Eye (tissue), 1 donor: ENCODE measurements at regions not wholly inside any gene's neighbourhood (a gene's known extent, or its start where the extent isn't known, plus 50 kb on each side); places are given as distances from the start of the nearest gene placed in this dataset.
A peak's percentile ranks its signal among the peaks of the same experiment; 100 is the strongest.

Experiments used
- DNase-seq: peaks from one replicate; pipeline ENCODE4 v3.0.0-alpha.2; 2015

GRCh38 chr2:120829633-120830025, 94.0 kb downstream of the GLI2 start:
- no peak for DNase-seq

DNA sequence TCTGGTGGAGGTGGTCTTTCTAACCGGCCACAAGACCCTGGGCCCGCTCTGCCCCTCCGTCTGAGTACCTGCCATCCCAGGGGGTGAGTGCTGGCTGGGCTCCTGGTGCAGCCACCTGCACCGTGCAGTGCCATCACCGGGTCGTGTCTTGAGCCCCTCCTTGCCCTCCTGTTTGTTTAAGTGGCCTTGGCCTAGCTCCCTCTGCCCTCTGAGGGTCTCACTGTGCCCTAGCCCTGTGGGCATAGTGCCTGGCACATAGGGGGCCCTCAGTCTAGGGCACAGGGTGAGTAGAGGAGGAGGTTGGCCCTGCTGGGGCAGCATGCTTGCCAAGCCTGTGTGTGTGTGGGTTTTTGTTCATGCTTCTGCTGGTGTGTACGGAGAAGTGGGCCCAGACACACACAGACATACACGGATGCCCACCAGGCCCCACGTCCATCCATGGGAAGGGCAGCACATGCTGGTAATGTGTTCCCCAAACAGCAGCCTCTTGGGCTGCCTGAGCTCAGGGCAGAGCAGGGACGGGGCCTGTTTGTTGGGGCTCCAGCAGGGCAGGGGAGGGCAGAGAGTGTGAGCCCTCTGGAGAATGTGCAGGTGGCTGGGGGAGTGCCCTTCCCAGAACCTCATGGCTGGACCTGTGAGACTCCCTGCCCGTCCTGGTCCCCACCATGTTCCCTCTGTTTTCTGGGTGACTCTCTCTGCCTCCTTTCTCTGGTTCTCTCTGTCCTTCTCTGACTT, 94.6 kb downstream of the GLI2 start:
- no peak for DNase-seq

DNA sequence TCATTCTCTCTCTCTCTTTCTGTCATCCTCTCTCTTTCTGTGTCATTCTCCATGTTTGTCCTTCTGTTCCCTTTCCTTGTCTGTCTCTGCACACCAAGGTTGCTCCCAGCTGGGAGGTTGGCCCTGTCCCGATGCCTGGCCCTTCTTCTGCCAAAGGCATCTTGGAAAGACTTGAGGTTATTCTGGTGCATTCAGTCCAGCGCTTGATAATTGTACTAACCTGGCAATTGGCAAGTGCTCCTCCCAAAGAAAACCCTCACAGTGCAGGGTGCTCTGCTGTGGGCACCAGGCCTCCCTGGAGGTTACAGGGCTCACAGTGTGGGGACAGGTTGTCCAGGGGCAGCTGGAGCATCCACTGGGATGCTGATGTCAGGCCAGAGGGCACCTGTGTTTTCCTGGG, 95.4 kb downstream of the GLI2 start:
- no peak for DNase-seq

DNA sequence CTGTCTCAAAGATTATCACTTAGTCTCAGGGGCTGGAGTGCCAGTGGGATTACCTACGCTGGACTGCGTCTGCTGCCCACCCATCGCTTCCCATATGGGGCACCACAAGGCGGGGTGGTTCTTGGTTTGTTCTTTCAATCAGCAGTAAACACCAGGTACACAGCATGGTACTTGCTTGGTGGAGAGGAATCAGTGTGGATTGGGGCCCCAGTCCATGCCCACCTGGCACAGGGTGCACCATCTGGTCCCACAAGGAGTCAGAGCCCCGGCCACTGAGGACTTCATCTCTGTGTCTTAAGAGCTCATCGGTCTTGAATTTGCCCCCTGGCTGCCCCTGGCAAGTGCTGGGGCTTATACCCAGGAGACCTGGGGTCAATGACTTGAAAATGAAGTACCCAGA, 96.2 kb downstream of the GLI2 start:
- DNase-seq: no peak

GRCh38 chr2:120832296-120833070, 96.8 kb downstream of the GLI2 start:
- no peak for DNase-seq

GRCh38 chr2:120833127-120833675, 97.5 kb downstream of the GLI2 start:
- DNase-seq: no peak

- no peak for DNase-seq
Measured at GRCh38 chr2:120834206-120834605, 98.5 kb downstream of the GLI2 start.

- no peak for DNase-seq
Measured at GRCh38 chr2:120836281-120836680, 100.6 kb downstream of the GLI2 start.

DNA sequence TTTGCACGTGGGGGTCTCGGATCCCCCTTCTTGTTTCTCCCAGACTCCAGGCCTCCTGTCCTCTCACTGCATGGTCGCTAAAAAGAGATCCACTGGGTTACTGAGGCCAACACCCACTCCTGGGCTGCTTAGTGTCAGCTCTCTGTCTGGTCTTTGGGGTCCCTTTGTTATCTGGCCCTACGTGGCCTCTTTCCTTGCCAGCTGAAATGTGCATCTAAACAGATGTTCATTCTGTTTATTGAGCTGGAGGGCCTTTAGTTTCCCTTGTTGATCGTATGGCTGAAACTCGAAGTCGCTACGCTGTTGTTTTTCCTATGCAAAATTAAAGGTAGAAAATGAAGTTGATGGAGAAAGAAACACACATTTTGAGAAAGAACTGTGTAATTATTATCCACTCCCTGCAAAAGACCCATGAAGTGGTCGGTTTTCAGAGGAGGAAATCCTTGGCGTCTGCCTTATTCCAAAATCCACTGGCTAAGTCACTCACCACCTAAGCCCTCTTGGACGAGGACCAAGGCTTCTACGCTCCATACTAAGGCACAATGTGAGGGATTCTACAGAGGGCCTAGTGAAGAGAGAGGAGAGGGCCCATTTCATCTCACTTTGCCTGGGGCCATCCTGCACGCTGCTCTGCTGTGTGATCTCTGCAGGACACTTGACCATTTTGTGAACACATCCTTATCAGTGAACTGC, 105.3 kb downstream of the GLI2 start:
- DNase-seq: no peak

- DNase-seq: no peak
Measured at GRCh38 chr2:120842456-120843439, 107.1 kb downstream of the GLI2 start.

DNA sequence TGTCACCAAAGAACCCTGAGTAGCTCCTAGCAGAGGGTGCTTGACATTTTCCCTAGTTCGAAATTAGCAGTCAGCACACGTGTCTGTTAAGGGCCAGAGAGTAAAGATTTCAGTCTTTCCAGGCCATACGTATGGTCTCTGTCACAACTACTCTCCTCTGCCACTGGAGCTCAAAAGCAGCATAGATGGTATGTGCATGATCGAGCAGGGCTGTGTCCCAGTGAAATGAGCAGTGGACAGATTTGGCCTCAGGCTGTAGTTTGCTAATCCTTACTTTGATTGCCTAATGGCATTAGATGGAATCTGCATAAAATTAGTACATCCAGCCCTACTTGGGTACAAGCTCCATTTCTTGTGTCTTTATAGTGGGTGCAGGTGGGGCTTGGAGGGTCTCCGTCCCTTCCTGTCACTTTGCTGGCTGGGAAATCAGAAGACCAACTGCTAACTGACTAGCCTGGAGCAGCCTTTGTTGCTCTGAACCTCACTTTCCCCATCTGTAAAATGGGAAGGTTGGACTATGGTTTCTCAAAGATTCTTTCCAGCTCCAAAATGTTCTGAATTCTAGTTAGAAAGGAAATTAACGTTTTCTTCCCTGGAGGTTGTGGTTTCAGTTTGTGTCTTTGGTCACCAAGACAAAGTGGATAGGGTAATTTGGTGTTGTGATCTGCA, 108.5 kb downstream of the GLI2 start:
- DNase-seq: peak; percentile 35

GRCh38 chr2:120845277-120845676, 109.6 kb downstream of the GLI2 start:
- no peak for DNase-seq

DNA sequence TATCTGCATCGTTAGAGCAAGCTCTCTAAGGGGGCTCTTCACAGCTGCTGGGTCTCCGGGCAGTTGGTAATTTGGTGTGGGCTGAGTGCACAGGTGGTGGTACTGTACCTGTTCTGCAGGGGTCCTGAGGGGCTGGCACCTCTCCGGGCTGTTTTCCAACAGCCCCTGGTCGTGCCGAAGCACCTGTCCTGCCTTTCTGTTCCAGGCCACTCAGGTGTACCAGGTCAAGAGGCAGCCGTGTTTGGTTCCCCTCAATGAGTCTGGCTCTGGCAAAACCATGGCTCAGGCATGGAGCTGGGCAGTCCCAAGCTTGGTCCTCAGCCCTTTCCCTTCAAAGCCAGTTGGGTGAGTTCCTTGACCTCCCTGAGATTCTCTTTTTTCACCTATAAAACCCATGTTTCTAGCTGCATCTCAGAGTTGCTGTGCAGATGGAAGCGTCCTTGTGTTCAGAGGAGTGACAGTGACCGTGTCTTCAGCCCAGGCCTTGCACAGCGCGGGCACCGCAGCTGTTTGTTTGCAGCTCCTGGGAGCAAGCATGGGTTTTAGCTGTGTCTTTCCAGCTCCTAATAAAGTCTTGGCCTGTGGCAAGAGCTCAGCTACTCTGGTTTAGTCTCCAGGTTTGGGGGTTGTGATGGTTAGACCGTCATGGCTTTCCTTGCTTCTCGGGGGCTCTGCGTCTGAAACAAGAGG, 110.9 kb downstream of the GLI2 start:
- DNase-seq: no peak

DNA sequence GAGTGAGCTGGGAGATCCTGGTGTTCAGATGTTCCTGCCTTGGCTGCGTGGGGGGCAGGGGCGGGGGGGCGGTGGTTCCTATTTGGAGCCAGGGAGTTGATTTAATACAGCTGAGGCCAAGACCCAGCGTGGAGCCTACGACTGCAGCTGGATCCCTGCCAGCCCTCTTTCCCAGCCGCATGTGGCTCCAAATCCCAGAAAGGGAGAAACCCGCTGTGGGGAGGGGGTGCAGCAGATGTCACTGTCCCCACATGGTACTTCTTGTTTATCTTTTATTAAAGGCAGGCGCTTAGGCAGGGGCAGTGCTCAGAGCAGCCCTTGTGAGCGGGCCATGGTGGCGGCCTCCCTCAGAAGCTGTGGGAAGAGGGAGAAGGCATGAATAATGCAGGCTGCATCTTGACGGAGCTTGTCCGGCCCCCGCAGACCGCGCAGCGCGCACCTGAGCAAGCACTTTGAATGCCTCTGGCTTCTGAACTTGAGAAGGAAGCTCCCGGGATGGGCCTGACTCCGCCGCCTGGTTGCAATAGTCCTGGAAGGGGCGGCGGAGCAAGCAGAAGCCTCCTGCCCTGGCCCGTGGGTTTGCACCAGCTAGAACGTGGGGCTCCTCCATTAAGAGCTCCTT, 112.1 kb downstream of the GLI2 start:
- peak; percentile 86 for DNase-seq

- DNase-seq: no peak
Measured at GRCh38 chr2:120849278-120849677, 113.6 kb downstream of the GLI2 start.

DNA sequence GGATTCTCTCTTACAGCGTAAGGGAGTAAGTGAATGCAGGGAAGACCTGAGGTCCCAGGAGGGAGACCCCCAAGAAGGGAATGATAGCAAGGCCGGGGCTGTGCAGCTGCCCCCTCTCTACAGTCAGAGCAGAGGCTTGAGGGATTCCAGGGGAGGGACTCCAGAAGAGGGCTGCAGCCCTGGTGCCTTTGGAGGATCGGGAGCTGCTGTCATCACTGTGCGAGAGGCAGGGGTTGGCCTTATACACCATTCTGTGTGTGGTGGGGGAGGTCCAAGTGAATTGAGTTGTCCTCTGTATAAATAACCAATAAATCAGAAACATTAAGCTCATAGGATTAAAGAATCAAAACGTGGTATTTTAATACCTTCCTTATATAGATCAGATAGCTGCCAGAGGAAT, 114.9 kb downstream of the GLI2 start:
- no peak for DNase-seq

- DNase-seq: no peak
Measured at GRCh38 chr2:120851116-120851773, 115.6 kb downstream of the GLI2 start.

GRCh38 chr2:120852200-120852815, 116.6 kb downstream of the GLI2 start:
- no peak for DNase-seq

- DNase-seq: no peak
Measured at GRCh38 chr2:120853306-120854013, 117.8 kb downstream of the GLI2 start.
